ENCODE measurements at regions not wholly inside any gene's neighbourhood (a gene's known extent, or its start where the extent isn't known, plus 50 kb on each side); places are given as distances from the start of the nearest gene placed in this dataset.

GRCh38 chr3:66938338-66938963 is 59.7 kb upstream of the KBTBD8 start:
- DNase-seq (peak in 7 of 10 donors; percentile 8 to 46 (median 22)), ATAC-seq (peak in 1 of 2 donors; percentile 46)
- Mint-ChIP-seq H3K4me3 (no peak overlapping the region), H3K4me1 (no peaks in the 10 kb centered on the region), H3K27me3 (peaks cover 14 to 43% (median 24%) of the 10 kb centered on the region in 5 donors), H3K9me3 (peaks cover 0 to under 1% (median 0%) of the 10 kb centered on the region in 9 donors), H3K27ac (no peak overlapping the region), H3K36me3 (no peaks in the 10 kb centered on the region)
- POLR2A ChIA-PET: interaction anchor here (0.7 kb wide), 1 partner anchor 1065 kb away, joined by 4 read pairs; no protein-coding TSS in a partner anchor

GRCh38 chr3:66948041-66948440 is 50.1 kb upstream of the KBTBD8 start:
- no peak for ATAC-seq
- peaks cover 0 to 8% (median 3%) of the 10 kb centered on the region in 5 donors for H3K27me3 Mint-ChIP-seq
- H3K4me1 Mint-ChIP-seq: no peaks in the 10 kb centered on the region
- DNase-seq: no peak
- POLR2A ChIA-PET: no interaction called here
- H3K9me3 Mint-ChIP-seq: peaks cover 0 to 3% (median 0%) of the 10 kb centered on the region in 9 donors
- no peaks in the 10 kb centered on the region for H3K36me3 Mint-ChIP-seq
- H3K4me3 Mint-ChIP-seq: no peak overlapping the region
- H3K27ac Mint-ChIP-seq: no peak overlapping the region
